Activated naive CD8-positive, alpha-beta T cell treated with anti-CD3 and anti-CD28 coated beads, Interleukin-2, amount 50 U/mL, for 24 hours (primary cell): ENCODE measurements at regions not wholly inside any gene's neighbourhood (a gene's known extent, or its start where the extent isn't known, plus 50 kb on each side); places are given as distances from the start of the nearest gene placed in this dataset.

Experiments used
- ATAC-seq: fragments of 150-1000 bp; cut with Tn5 transposase; one replicate; pipeline ENCODE4 v1.10.0; 2021
- DNase-seq: peaks from one replicate; pipeline ENCODE4 v3.0.0; 2021
- H3K27ac Mint-ChIP-seq: one replicate; pipeline ENCODE4 v1.8.0; 2021; ENCODE audit warnings: mild to moderate bottlenecking, mixed read lengths
- H3K27me3 Mint-ChIP-seq: one replicate; pipeline ENCODE4 v1.8.0; 2021; ENCODE audit warnings: mixed read lengths
- H3K36me3 Mint-ChIP-seq: one replicate; pipeline ENCODE4 v1.8.0; 2021; ENCODE audit warnings: low read depth, mixed read lengths
- H3K4me1 Mint-ChIP-seq: one replicate; pipeline ENCODE4 v1.8.0; 2021; ENCODE audit warnings: mixed read lengths
- H3K4me3 Mint-ChIP-seq: one replicate; pipeline ENCODE4 v1.8.0; 2021; ENCODE audit warnings: mild to moderate bottlenecking, moderate library complexity, mixed read lengths
- H3K9me3 Mint-ChIP-seq: one replicate; pipeline ENCODE4 v1.8.0; 2021; ENCODE audit warnings: mixed read lengths

- Mint-ChIP-seq H3K27ac (no peak overlapping the region), H3K4me1 (peaks cover 3% of the 10 kb centered on the region)
- DNase-seq = no peak
Observed at GRCh38 chr11:130732476-130732875, 183.8 kb downstream of the SNX19 start.

DNA sequence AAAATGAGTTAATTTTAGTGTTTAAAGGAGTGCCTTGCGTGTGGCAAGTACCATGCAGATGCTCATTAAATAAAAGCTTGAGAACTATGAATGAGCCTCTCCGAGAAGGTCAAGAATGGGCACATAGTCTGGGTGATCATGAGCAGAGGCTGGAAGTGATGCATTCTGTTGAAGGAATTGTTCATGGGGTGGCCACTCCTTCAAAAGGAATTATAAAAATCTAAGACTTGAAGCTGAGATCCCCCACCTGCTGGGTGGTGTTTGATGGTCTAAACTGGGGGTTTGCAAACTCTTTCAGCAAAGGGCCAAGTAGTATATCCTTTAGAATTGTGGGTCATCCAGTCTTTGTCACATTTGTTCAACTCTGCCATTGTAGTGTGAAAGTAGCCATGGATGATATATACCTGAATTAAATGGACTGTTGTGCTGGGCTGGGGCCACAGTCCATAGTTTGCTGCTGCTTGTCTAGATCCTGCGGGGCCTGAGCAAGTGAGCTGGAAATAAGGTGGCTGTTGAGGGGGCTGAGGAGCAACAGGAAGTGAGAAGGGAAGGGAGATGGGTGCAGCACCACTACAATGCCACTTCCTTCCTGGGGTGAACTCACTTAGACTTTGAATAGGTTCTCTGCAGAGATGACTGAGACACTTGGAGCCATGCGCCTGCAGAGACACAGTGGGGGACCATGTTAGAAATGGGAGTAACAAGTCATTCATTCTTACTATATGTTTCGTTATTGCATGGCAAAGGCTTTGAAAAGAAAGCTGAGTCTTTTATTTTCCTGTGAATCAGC is 179.0 kb downstream of the SNX19 start:
- H3K9me3 Mint-ChIP-seq = peaks cover 35% of the 10 kb centered on the region
- H3K4me3 Mint-ChIP-seq = no peak overlapping the region
- H3K4me1 Mint-ChIP-seq = peaks cover 3% of the 10 kb centered on the region
- H3K36me3 Mint-ChIP-seq = no peaks in the 10 kb centered on the region
- ATAC-seq = no peak
- no peak for DNase-seq
- no peaks in the 10 kb centered on the region for H3K27me3 Mint-ChIP-seq
- H3K27ac Mint-ChIP-seq = no peak overlapping the region

More at GRCh38 chr11:130732476-130732875, 183.8 kb downstream of the SNX19 start:
- Mint-ChIP-seq H3K9me3 (peaks cover 33% of the 10 kb centered on the region), H3K4me3 (no peak overlapping the region), H3K27me3 (no peaks in the 10 kb centered on the region), H3K36me3 (no peaks in the 10 kb centered on the region)
- no peak for ATAC-seq

GRCh38 chr11:130737866-130738431 is 178.3 kb downstream of the SNX19 start:
- Mint-ChIP-seq H3K4me3 (no peak overlapping the region), H3K4me1 (peaks cover 3% of the 10 kb centered on the region), H3K36me3 (no peaks in the 10 kb centered on the region), H3K27ac (no peak overlapping the region), H3K9me3 (peaks cover 39% of the 10 kb centered on the region), H3K27me3 (no peaks in the 10 kb centered on the region)
- DNase-seq (no peak), ATAC-seq (no peak)

GRCh38 chr11:130738611-130739010 is 177.7 kb downstream of the SNX19 start:
- Mint-ChIP-seq H3K27ac (no peak overlapping the region), H3K4me3 (no peak overlapping the region), H3K4me1 (peaks cover 3% of the 10 kb centered on the region), H3K36me3 (no peaks in the 10 kb centered on the region), H3K9me3 (peaks cover 33% of the 10 kb centered on the region), H3K27me3 (no peaks in the 10 kb centered on the region)
- ATAC-seq = no peak
- DNase-seq = no peak

GRCh38 chr11:130740819-130741218 is 175.5 kb downstream of the SNX19 start:
- ATAC-seq (no peak), DNase-seq (no peak)
- Mint-ChIP-seq H3K9me3 (peaks cover 24% of the 10 kb centered on the region), H3K4me1 (peaks cover 3% of the 10 kb centered on the region), H3K27me3 (no peaks in the 10 kb centered on the region), H3K27ac (no peak overlapping the region), H3K4me3 (no peak overlapping the region), H3K36me3 (no peaks in the 10 kb centered on the region)

DNA sequence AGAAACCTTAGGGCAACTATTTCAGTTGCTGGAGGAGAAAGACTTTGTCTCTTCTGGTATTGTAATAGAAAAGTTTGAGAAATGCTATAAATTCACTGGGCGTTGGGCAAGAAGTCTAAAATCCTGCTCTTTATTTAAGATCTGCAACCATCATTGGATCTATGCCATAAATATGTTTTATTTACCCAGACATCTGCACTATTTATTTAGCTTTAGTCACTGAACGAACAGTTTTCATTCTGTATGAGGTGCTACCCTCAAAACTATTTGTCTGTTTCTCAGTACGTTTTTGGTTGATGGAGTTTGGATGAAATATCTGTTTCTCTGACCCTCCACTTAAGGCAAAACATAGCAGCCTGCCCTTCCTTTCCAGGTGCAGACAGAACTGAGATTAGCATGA is 171.5 kb downstream of the SNX19 start:
- Mint-ChIP-seq H3K9me3 (peaks cover 24% of the 10 kb centered on the region), H3K4me1 (no peaks in the 10 kb centered on the region), H3K4me3 (no peak overlapping the region), H3K27me3 (peaks cover 7% of the 10 kb centered on the region), H3K27ac (no peak overlapping the region), H3K36me3 (no peaks in the 10 kb centered on the region)
- no peak for DNase-seq
- no peak for ATAC-seq

- Mint-ChIP-seq H3K9me3 (no peaks in the 10 kb centered on the region), H3K4me3 (no peak overlapping the region), H3K4me1 (no peaks in the 10 kb centered on the region), H3K27me3 (peaks cover 7% of the 10 kb centered on the region), H3K36me3 (no peaks in the 10 kb centered on the region), H3K27ac (no peak overlapping the region)
- DNase-seq (no peak), ATAC-seq (no peak)
Observed at GRCh38 chr11:130749216-130749615, 167.1 kb downstream of the SNX19 start.

DNA sequence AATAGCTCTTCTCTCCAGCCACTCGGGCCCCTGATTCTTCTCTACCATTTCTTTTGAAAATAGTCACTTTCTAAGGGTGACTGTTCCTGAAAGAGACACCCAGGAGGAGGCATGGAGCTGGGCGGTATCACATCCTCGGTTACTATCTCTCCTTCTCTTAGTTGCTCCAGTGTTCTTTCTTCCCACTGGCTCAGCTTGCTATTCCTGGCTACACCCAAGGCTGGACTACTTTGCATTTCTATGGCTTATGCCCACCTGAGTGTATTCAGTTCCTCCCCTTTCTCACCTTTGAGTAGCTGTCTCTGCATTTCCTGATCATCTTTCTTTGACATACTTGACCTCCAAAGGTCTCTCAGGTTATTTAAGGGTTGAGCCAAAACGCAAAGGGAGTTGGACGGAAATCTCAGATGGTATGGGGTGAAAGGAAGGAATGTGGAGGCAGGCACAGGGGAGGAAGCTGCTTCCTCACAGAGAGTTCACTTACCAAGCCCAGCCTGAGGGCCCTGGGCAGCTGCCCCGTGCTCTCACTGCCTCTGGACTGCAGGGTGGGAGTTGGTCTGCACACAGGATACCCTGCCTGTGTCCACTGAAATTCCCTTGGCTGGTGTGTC is 155.7 kb downstream of the SNX19 start:
- no peak overlapping the region for H3K4me3 Mint-ChIP-seq
- DNase-seq (no peak), ATAC-seq (no peak)
- no peaks in the 10 kb centered on the region for H3K9me3 Mint-ChIP-seq
- H3K27me3 Mint-ChIP-seq = peaks cover 8% of the 10 kb centered on the region
- no peak overlapping the region for H3K27ac Mint-ChIP-seq
- no peaks in the 10 kb centered on the region for H3K36me3 Mint-ChIP-seq
- no peaks in the 10 kb centered on the region for H3K4me1 Mint-ChIP-seq

DNA sequence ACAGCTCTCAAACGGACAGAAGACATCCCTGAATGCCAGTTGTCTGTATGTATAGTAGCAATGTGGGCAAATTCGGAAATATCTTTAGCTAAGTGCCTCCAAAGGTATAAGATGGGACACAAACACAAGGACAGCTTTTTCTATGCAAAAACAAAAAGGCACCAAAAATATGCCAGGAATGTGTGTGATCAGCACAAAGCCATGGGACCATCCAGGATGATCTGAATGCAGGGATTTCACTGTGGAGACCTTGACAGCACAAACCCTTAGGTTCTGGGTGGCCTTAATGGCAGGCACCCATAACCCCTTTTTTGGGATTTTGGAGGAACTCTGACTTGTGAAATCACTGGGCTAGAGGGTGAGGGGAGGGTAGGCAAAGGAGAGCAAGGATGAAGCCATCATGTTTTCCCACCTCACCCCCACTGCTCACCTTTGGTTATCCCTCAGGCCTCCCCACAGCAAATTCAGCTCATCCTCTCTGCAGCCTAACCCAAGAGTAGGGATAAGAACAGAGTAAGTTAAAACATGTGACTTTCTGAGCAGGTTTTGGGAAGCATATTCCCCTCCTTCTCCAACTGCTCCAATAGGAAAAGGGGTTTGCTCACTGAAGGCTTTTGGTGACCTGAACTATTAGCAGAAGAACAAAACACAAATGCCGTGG is 154.6 kb downstream of the SNX19 start:
- peaks cover 8% of the 10 kb centered on the region for H3K27me3 Mint-ChIP-seq
- H3K9me3 Mint-ChIP-seq = no peaks in the 10 kb centered on the region
- H3K27ac Mint-ChIP-seq = no peak overlapping the region
- no peaks in the 10 kb centered on the region for H3K36me3 Mint-ChIP-seq
- no peak for ATAC-seq
- no peak overlapping the region for H3K4me3 Mint-ChIP-seq
- no peak for DNase-seq
- peaks cover 6% of the 10 kb centered on the region for H3K4me1 Mint-ChIP-seq

DNA sequence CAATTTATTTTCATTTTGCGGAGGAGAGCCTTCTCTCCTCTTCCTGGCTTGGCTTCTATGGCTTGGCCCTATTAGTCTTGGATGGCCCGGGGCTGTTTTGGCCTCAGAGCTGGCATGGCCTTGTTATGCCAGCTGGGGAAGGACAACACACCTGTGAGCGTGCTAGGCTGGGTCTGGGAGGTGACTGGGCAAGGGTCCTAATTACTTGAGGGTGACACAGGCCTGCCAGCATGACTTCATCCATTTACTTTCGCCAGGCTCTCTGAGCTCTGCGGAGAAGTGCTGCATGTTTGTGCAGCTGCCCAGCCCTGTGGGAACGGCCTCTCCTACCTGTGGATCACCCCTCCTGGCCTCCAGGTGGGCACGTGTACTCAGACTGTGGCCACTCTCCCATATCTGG is 153.6 kb downstream of the SNX19 start:
- Mint-ChIP-seq H3K4me1 (peaks cover 6% of the 10 kb centered on the region), H3K27me3 (peaks cover 8% of the 10 kb centered on the region), H3K9me3 (no peaks in the 10 kb centered on the region), H3K4me3 (no peak overlapping the region), H3K36me3 (no peaks in the 10 kb centered on the region), H3K27ac (no peak overlapping the region)
- ATAC-seq = no peak
- DNase-seq = no peak

GRCh38 chr11:130763087-130763980 is 152.9 kb downstream of the SNX19 start:
- DNase-seq (no peak), ATAC-seq (no peak)
- Mint-ChIP-seq H3K27ac (no peak overlapping the region), H3K9me3 (no peaks in the 10 kb centered on the region), H3K36me3 (no peaks in the 10 kb centered on the region), H3K4me1 (peaks cover 6% of the 10 kb centered on the region), H3K4me3 (no peak overlapping the region), H3K27me3 (peaks cover 8% of the 10 kb centered on the region)

- DNase-seq (no peak), ATAC-seq (no peak)
- Mint-ChIP-seq H3K27ac (no peak overlapping the region), H3K4me1 (peaks cover 6% of the 10 kb centered on the region), H3K9me3 (no peaks in the 10 kb centered on the region), H3K27me3 (peaks cover 8% of the 10 kb centered on the region), H3K36me3 (no peaks in the 10 kb centered on the region), H3K4me3 (no peak overlapping the region)
Observed at GRCh38 chr11:130765406-130765805, 150.9 kb downstream of the SNX19 start.

DNA sequence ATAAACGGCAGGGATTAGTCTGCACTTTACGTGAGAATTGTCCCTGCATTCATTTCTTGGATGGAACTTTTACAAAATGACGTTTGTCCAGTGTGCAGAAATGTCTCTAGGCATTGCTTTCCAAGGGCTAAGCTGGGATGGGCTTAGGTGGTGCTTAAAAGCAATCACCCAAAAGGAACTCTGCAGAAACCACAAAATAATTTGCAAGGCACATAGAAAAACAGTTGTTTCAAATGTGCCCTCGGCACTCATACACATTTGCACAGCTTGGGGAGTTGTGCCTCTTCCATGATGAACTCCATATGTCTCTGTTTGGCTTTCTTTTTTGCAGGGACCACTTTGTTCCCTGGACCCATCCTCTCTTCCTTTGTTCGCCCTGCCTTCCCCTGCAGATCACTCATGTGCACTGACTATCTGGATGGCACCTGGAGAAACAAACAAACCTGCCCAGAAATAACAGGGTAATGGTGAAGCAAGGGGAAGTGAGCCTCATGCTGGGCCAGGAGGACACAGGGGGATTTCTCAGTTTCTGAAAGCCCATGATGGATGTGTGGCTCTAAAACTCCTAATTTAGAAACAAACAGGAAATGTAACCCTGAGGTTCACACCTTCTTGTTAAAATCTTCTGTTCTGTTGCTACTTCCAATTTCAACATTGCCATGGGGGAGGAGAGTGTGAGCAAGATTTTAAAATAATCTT is 150.2 kb downstream of the SNX19 start:
- Mint-ChIP-seq H3K36me3 (no peaks in the 10 kb centered on the region), H3K27ac (no peak overlapping the region), H3K4me1 (peaks cover 6% of the 10 kb centered on the region), H3K4me3 (no peak overlapping the region), H3K27me3 (peaks cover 3% of the 10 kb centered on the region), H3K9me3 (no peaks in the 10 kb centered on the region)
- DNase-seq (no peak), ATAC-seq (no peak)
